T47D (cell line): ENCODE measurements at regions not wholly inside any gene's neighbourhood (a gene's known extent, or its start where the extent isn't known, plus 50 kb on each side); places are given as distances from the start of the nearest gene placed in this dataset.

ENCODE experiments used
- DNase-seq, 2 experiments: peaks; one replicate each; pipeline versions ENCODE4 v3.0.0 to v3.0.0-alpha.2; 2011 to 2012; ENCODE audit warnings: low read depth in 1 of 2, low spot score in 1 of 2
- JUND ChIP-seq: IDR thresholded peaks from 2 replicates; pipeline ENCODE4 v1.6.1; 2012; ENCODE audit warnings: low read depth
- in situ Hi-C: cut with HindIII; loops from 2 replicates; pipeline ENCODE4 v1.10.0; 2016; ENCODE audit warnings: low sequenced_read_pairs, low pct_unique_long_range_greater_than_20kb

DNA sequence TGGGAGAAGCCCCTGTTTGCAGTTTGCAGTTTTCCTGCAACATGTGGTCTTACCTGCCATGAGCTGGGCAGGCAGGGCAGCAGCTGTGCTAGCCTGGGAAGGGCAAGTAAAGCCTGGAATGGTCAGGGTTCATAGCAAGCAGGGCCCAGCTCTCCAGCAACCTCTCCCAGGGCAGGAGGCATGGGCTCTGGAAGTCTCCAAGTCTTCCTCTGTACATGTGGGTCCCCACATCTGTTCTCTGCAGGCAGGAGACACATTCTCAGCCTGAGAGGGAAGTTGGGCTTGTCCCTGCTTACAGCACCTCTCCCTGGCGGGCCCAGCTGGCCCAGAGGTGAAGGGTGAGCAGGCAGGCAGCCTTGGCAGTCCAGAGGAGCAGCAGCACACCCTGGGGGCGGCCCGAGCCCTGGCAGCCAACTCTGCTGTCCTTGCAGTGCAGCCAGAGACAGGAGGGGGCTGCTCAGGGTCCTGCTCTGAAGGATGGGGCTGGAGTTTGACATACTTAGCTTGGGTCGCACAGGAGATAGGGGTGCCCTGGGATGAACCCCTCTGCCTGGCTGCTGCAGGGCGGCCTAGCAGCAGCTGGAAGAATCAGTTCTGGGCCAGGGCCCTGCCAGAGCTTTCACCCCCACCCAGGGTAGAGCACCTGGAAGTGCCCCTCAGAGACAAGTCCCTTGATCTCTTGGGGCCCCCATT, 176.0 kb downstream of the MRPL14 start:
- TF ChIP-seq JUND: no peak
- peak in 1 of 2 experiments; percentile 46 for DNase-seq
- in situ Hi-C loops: no loop called here

DNA sequence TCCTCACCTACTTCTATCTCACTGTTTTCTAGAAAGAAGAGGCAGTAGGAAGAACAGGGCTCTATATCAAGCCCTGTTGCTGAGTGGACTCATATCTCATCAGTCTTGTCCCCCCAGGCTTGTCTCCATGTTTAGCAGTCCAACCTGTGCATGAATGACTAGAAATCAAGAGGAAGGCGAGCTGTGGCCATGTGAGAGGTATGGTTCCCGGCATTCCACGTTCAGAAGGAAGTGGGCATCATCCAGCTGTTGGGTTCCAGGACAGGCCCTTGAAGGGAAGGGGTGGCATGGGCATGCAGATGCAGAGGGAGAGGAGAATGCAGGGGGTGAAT, 176.6 kb downstream of the MRPL14 start:
- no peak for TF ChIP-seq JUND
- no peak for DNase-seq
- in situ Hi-C loops: no loop called here

DNA sequence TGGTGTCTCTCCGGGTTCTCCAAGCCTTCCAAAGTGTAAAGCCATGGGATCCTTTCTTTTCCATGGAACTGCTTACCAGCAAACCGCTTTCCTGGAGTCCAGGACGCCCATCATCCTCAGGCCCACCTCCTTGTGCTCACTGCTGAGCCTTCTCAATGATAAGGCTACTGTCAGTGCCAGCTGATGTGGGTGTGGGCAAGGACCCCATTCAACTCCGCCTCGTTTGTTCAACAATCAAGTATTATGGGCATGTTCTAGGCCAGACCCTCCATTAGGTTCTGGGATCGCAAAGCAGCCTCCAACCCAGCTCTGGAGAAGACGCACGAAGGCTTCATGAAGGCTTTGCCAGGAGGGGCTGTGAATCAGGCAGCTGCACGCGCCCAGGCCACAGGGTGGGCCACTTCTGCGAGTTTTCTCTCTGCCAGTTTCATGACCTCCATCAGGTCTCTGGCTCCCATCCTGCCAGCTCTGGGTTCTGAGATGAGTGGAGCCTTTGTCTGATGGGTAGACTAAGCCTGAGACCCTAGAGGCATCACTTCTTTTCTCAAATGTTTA, 177.1 kb downstream of the MRPL14 start:
- no peak for TF ChIP-seq JUND
- in situ Hi-C loops: no loop called here
- no peak for DNase-seq

DNA sequence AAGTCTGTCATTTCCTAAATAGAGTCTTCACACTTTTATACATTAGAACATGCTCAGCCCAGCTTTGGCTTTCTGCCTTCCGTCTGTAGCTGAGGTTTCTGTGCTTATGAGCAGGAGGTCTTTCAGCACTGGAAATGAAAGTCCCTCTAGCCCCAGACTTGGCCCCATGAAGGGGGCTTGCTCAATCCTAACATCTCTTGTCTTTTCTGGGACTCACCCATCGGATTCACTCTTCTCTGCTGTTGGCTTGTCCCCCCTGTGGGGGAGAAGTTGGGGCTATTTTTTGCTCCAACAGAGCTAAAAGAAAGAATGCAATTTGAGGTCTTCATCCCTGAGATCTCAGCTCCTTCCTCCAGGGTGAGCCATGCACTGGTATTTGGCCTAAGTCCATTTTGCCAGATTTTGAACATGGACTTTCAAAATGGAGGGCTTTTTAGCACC, 177.7 kb downstream of the MRPL14 start:
- no peak for TF ChIP-seq JUND
- no peak for DNase-seq
- in situ Hi-C loops: no loop called here

DNA sequence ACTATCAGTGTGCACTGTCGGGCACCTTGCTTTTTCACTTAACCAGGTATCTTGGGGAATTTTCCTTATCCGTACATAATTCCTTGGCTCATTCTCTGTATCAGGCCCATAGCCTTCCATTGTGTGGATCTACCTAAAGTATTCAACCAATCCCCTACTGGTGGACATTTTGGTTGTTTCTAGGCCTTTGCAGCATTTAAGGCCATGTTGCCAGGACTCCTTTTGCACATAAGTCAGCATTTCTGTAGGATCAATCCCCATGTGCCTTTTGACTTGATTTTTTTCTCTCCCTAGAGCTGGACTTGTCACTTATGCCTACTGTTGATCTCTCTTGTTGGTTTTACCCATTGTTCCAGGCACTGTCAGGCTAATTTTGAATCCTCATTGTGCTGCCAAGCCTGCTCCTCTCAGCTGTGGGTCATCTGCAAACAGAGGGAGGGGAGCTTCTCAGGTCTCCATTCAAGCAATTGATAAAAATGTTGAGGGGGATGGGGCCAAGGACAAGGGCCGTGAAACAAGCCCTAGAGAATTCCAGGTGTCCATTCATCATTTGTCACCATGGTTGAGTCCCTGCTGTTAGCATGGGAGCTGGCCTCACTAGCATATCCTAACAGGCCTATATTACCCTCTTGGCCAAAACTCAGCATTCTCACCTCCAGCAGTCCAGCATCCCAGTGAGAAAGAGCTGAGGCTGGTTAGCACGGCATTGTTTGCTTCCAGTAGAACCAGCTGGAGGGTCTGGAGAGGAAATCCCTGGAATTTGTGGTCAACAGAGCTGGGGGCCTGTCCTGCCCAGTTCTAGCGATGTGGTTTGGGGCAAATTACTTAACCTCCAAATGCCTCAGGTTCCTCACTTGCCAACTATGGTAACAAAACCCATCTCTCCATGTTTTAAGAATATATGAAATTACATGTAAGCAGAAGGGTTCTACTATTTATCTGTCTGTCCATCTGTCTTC, 178.4 kb downstream of the MRPL14 start:
- in situ Hi-C loops: no loop called here
- no peak for DNase-seq
- no peak for TF ChIP-seq JUND

DNA sequence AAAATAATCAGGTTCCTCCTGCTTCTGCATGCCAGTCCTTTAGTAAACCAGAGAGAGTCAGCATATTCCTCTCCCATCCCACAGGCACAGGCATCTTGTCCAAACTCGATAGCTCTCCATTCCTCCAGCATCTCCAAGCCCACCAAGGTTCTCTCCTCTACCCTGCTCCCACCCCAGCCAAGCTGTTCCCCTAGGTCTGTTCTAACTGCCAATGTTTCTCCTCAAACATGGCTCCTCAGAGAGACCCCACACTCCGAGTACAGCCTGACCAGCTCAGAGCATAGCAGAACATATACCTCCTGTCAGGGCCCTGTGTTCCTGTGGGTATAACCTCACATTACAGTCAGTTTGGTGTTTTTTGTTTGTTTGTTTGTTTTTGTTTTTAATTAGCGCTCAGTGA, 177.8 kb downstream of the VEGFA start:
- in situ Hi-C loops: no loop called here
- DNase-seq: no peak

DNA sequence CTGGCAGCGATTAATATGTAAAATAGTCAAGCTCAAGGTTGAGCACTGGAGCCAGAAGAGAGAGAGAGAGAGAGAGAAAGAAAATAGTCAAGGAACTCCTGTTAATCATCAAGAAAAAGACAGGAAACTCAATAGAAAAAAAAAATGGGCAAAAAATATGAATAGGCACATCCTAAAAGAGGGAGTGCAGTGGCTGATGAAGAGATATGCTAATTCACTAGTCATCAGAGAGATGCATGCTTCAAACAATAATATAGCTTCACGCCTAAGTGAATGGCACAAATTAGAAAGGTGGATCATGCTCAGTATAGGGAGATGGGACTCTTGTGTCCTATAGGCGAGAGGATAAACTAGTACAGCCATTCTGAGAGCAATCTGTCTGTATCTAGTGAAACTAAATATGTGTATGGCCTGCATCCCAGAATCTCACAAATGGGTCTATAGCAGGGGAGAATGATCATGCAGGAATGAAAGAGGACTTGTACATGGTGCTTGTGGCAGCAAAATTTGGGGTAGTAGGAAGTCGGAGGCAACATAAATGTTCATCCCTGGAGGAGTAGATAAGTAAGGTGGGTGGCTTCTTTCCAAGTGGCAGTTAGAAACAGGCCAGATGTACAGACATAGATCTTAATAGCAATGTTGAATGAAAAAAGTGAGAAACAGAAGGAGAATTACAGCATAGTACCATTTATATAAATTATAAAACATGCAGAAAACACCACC, 176.8 kb downstream of the VEGFA start:
- TF ChIP-seq JUND: no peak
- in situ Hi-C loops: no loop called here
- no peak for DNase-seq

More for the DNA sequence above, 177.8 kb downstream of the VEGFA start:
- no peak for TF ChIP-seq JUND

DNA sequence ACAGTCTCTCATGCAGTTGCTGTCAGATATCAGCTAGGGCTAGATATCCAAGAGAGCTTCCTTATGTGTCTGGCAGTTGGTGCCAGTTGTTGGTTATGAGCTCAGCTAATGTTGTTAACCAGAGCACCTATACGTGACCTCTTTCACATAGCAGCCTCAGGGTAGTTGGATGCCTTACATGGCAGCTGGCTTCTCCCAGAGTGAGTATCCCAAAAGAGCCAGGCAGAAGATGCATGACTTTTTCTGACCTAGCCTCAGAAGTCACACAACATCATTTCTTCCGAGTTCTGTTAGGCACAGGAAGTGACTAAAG, 175.7 kb downstream of the VEGFA start:
- no peak for DNase-seq
- in situ Hi-C loops: no loop called here
- TF ChIP-seq JUND: no peak

DNA sequence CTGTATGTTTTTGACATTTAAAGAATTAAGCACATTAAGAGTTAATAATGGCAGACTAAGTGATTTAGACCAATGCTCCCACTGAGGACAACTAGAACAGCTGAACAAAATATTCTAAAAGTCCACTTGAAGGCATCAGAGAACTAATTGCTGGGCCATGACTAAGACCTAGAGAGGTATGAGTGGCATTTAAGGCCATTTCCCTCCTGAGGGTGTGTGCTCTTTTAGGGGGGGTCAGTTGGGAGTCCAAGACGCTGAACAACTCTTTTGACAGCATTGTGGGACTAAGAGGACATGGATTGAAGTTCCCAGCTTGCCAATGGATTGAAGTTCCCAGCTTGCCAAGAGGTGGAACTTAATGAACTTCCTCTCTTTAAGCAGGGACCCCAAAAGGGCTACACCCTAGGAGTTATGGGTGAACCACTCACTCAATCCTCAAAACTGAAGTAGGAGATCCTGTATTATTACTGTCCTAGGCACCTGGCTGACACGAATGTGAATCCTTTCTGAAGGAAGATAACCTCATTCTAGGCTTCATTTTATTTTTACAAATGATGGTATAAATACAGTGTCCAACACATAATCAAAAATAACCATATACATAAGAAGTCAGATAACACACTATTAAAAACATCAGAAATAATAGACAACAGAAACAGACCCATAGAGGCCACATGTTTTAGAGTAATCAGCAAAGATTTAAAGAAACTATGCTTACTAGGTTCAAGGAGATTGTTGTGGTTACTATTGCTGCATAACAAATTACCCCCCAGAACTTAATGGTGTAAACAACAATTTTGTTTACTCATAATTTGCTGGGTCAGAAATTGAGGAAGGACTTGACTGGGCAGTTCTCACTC, 175.1 kb downstream of the VEGFA start:
- in situ Hi-C loops: no loop called here
- no peak for DNase-seq
- TF ChIP-seq JUND: no peak

DNA sequence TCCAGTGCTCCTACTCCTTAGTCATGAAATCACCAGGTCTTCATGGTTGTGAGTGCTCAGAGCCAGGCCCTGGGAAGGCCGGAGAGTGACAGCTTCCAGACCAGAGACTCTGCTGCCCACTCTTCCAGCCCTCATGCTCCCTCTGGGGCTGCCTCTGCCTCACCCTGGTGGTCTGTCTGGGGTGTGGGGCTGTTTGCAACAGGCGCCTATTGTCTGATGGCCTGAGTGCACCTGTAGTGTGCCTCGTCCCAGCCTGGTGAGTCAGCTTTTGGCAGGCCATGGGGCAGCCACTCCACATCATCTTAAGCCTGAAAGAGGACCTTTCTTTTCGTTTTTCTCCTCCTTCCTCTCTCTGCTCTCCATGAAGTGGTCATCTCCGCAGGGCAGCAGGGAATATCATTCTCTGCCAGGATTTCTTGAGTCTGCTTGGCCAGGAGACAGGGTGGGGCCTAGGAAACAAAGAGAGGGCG, 173.8 kb downstream of the VEGFA start:
- in situ Hi-C loops: no loop called here
- TF ChIP-seq JUND: no peak
- DNase-seq: no peak

DNA sequence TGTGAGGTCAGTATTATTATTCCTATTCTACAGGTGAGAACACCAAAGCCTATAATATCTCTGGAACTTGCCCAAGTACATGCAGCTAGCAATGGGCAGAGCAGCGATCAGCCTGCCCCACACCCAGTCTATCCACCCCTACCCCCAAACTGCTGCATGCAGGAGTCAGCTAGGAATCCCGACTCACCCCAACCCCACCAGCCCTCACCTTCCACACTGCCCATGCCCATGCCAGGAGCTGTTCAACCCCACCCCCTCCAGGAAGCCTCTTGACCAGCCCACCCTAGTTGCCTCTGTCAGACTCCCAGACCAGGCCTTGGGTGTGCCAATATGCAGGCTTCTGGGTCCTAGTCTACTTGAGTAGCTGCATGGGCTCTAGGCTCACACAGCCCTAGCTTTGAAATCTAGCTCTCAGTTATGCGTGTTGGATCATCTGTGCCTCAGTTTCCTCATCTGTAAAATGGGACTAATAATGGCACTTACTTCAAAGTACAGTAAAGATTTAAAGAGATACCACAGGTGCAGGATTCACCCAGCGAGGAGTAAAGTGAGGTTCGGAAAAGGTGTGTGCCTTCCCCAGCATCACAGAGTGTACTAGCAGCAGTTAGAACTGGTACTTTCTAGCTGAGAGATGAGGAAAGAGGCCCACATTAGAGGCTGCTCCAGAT, 173.2 kb downstream of the VEGFA start:
- TF ChIP-seq JUND: no peak
- no peak for DNase-seq
- in situ Hi-C loops: no loop called here

DNA sequence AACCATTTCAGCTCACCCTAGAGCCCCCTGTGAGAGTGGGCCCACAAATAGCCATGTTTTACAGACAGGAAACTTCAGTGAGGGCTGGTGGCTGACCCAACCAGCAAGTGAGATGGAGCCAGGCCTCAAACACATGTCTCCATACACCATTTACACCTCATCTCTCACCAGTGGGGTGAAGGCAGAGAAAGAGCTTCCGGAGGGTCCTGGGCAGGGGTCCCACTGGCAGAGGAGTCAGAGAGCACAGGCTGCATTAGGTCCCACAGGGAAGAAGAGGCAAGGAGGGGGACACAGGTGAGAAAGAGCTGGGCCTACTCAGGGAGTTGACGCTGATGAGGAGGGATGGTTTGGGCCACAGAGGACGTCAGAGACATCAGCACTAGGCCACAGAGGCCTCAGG, 172.6 kb downstream of the VEGFA start:
- no peak for DNase-seq

More for the DNA sequence above, 172.6 kb downstream of the VEGFA start:
- no peak for TF ChIP-seq JUND
- in situ Hi-C loops: no loop called here
